Lower leg skin (tissue), 3 donors: ENCODE measurements at regions not wholly inside any gene's neighbourhood (a gene's known extent, or its start where the extent isn't known, plus 50 kb on each side); places are given as distances from the start of the nearest gene placed in this dataset.
"Not testable (repeated sequence)": the region's sequence is repeated elsewhere in the genome, so short reads cannot be mapped to it uniquely, and the experiment has no call there.

Experiments
- POLR2A ChIP-seq, 2 donors: fragments of 450-650 bp; IDR thresholded peaks; one replicate each; pipeline ENCODE4 v1.6.1; 2016 to 2017; ENCODE audit warnings: antibody characterized with exemption in 2 of 2, mild to moderate bottlenecking in 1 of 2, moderate library complexity in 1 of 2
- TF ChIP-seq, protein P1 (sequence below), 3 donors: fragments of 450-650 bp; IDR thresholded peaks; one replicate each; pipeline ENCODE4 v1.5.1; 2016; ENCODE audit warnings: antibody characterized with exemption in 3 of 3, mild to moderate bottlenecking in 3 of 3, moderate library complexity in 2 of 3

DNA sequence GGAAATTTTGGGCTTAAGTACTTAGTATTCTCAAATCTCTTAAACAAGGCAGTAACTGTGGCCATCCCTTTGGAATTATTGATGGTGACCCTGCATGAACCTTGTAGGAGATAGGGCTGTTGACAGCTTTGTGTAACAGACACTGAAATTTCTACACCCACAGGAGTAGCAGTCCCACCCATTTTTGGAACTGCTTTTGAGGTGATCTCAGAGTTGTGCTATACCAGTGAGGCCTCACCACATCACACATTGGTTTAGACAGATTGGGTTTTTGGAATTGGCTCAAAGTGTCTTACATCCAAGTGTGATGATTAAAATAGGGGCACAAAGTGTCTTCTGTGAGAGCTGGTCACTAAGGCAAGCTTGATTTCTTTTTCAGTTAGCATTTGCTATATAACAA is 105.6 kb upstream of the CRYM start:
- TF ChIP-seq POLR2A (IDR thresholded peaks at IDR 0.05) = not testable (repeated sequence)
- TF ChIP-seq, protein P1, sequence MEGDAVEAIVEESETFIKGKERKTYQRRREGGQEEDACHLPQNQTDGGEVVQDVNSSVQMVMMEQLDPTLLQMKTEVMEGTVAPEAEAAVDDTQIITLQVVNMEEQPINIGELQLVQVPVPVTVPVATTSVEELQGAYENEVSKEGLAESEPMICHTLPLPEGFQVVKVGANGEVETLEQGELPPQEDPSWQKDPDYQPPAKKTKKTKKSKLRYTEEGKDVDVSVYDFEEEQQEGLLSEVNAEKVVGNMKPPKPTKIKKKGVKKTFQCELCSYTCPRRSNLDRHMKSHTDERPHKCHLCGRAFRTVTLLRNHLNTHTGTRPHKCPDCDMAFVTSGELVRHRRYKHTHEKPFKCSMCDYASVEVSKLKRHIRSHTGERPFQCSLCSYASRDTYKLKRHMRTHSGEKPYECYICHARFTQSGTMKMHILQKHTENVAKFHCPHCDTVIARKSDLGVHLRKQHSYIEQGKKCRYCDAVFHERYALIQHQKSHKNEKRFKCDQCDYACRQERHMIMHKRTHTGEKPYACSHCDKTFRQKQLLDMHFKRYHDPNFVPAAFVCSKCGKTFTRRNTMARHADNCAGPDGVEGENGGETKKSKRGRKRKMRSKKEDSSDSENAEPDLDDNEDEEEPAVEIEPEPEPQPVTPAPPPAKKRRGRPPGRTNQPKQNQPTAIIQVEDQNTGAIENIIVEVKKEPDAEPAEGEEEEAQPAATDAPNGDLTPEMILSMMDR (IDR thresholded peaks at IDR 0.05) = not testable (repeated sequence)
